Neural crest cell (in vitro differentiated cells): ENCODE measurements at regions not wholly inside any gene's neighbourhood (a gene's known extent, or its start where the extent isn't known, plus 50 kb on each side); places are given as distances from the start of the nearest gene placed in this dataset.
"Not testable (repeated sequence)": the region's sequence is repeated elsewhere in the genome, so short reads cannot be mapped to it uniquely, and the experiment has no call there.

Experiments used
- DNase-seq: peaks from one replicate; pipeline ENCODE4 v3.0.0; 2021; ENCODE audit warnings: low read depth, mixed read lengths, low spot score
- H3K27ac Mint-ChIP-seq: one replicate; pipeline ENCODE4 v1.8.0; 2021; ENCODE audit warnings: mild to moderate bottlenecking, mixed read lengths; ENCODE audit not compliant: unreplicated experiment
- H3K27me3 Mint-ChIP-seq: 2 replicates; pipeline ENCODE4 v1.8.0; 2021; ENCODE audit warnings: low read depth, mild to moderate bottlenecking, mixed read lengths
- H3K36me3 Mint-ChIP-seq: 2 replicates; pipeline ENCODE4 v1.8.0; 2021; ENCODE audit warnings: low read depth, mild to moderate bottlenecking, mixed read lengths
- H3K4me1 Mint-ChIP-seq: 2 replicates; pipeline ENCODE4 v1.8.0; 2021; ENCODE audit warnings: mixed read lengths
- H3K4me3 Mint-ChIP-seq: one replicate; pipeline ENCODE4 v1.8.0; 2021; ENCODE audit warnings: mild to moderate bottlenecking, mixed read lengths
- H3K9me3 Mint-ChIP-seq: 2 replicates; pipeline ENCODE4 v1.8.0; 2021; ENCODE audit warnings: mixed read lengths
- TF ChIP-seq, protein P1 (sequence below): fragments of 200-600 bp; sonication (generic); conservative IDR thresholded peaks from 2 replicates; pipeline ENCODE4 v1.5.0; 2021; ENCODE audit warnings: antibody characterized with exemption, mild to moderate bottlenecking

DNA sequence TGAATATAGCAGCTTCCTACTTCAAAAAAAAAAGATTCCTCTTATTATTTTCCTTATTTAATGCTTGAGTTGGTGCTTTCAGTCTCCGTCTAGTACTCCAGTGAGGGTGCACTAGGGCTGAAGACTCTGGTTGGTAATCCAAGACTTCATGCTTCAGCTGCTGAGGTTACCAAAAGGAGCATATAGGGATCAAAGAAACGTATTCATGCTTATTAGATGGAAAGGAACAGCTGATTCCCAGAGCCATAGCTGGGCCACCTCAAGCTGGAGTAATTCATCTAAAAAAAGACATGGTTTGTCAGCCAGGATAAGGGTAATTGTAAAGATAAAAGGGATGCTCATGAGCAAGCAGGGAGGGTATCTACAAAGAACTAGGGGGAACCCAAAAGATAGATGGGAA lies 131.7 kb upstream of the FAM47B start:
- no peak for DNase-seq
- Mint-ChIP-seq H3K36me3 (no peaks in the 10 kb centered on the region), H3K4me1 (peaks cover 5% of the 10 kb centered on the region), H3K9me3 (no peaks in the 10 kb centered on the region), H3K27me3 (no peaks in the 10 kb centered on the region), H3K27ac (no peak overlapping the region), H3K4me3 (no peak overlapping the region)
- TF ChIP-seq, protein P1, sequence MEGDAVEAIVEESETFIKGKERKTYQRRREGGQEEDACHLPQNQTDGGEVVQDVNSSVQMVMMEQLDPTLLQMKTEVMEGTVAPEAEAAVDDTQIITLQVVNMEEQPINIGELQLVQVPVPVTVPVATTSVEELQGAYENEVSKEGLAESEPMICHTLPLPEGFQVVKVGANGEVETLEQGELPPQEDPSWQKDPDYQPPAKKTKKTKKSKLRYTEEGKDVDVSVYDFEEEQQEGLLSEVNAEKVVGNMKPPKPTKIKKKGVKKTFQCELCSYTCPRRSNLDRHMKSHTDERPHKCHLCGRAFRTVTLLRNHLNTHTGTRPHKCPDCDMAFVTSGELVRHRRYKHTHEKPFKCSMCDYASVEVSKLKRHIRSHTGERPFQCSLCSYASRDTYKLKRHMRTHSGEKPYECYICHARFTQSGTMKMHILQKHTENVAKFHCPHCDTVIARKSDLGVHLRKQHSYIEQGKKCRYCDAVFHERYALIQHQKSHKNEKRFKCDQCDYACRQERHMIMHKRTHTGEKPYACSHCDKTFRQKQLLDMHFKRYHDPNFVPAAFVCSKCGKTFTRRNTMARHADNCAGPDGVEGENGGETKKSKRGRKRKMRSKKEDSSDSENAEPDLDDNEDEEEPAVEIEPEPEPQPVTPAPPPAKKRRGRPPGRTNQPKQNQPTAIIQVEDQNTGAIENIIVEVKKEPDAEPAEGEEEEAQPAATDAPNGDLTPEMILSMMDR = no peak

DNA sequence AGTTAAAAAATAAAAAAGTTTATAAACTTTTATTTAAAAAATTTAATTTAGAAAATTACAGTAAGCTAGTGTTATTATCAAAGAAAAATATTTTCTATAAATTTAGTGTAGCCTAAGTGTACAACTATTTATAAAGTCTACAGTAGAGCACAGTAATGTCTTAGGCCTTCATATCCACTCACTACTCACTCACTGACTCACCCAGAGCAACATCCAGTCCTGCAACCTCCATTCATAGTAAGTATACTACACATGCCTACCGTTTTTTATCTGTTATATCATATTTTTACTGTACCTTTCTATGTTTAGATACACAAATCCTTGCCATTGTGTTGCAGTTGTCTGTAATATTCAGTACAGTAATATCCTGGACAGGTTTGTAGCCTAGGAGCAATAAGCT lies 129.0 kb upstream of the FAM47B start:
- Mint-ChIP-seq H3K36me3 (no peaks in the 10 kb centered on the region), H3K27ac (no peak overlapping the region), H3K9me3 (peaks cover 2% of the 10 kb centered on the region), H3K4me1 (peaks cover 5% of the 10 kb centered on the region), H3K27me3 (no peaks in the 10 kb centered on the region), H3K4me3 (no peak overlapping the region)
- TF ChIP-seq, protein P1 = no peak
- no peak for DNase-seq

DNA sequence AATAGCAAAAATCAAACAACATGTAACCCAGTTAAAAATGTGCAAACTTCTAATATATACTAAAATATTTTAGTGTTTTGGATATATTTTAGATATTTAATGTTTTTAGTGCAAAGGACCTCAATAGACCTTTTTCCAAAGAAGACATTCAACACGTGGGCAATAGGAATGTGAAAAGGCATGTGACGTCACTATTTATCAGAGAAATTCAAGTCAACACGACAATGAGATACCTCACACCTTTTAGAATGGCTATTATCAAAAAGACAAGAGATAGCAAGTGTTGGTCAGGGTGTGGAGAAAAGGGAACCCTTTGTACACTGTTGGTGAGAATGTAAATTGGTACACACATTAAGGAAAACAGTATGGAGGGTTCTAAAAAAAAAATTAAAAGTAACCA lies 115.6 kb upstream of the FAM47B start:
- TF ChIP-seq, protein P1 = no peak
- H3K36me3 Mint-ChIP-seq = no peaks in the 10 kb centered on the region
- H3K9me3 Mint-ChIP-seq = peaks cover 12% of the 10 kb centered on the region
- no peaks in the 10 kb centered on the region for H3K27me3 Mint-ChIP-seq
- no peaks in the 10 kb centered on the region for H3K4me1 Mint-ChIP-seq
- H3K4me3 Mint-ChIP-seq = no peak overlapping the region
- H3K27ac Mint-ChIP-seq = no peak overlapping the region
- DNase-seq = no peak

DNA sequence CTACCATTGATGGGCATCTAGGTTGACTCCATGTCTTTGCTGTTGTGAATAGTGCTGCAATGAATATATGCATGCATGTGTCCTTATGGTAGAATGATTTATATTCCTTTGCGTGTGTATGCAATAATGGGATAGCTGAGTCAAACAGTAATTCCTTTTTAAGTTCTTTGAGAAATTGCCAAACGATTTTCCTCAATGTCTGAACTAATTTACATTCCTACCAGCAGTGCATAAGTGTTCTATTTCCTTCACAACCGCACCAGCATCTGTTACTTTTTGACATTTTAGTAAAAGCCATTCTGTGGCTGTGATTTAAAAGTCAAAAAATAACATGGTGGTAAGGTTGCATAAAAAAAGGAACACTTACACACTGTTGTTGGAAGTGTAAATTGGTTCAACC lies 103.1 kb upstream of the FAM47B start:
- Mint-ChIP-seq H3K27me3 (no peaks in the 10 kb centered on the region), H3K9me3 (peaks cover 9% of the 10 kb centered on the region), H3K4me3 (no peak overlapping the region), H3K27ac (no peak overlapping the region), H3K4me1 (no peaks in the 10 kb centered on the region), H3K36me3 (peaks cover 3% of the 10 kb centered on the region)
- DNase-seq = no peak
- TF ChIP-seq, protein P1 = no peak

DNA sequence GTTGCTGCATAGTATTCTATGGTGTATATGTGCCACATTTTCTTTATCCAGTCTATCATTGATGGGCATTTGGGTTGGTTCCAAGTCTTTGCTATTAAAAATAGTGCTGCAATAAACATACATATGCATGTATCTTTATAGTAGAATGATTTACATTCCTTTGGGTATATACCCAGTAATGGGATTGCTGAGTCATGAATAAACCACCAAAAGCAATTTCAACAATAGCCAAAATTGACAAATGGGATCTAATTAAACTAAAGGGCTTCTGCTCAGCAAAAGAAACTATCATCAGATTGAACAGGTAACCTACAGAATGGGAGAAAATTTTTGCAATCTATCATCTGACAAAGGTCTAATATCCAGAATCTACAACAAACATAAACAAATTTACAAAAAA lies 101.4 kb upstream of the FAM47B start:
- DNase-seq, H3K27me3 Mint-ChIP-seq, H3K4me3 Mint-ChIP-seq, H3K27ac Mint-ChIP-seq, H3K36me3 Mint-ChIP-seq, H3K9me3 Mint-ChIP-seq, H3K4me1 Mint-ChIP-seq: not testable (repeated sequence)

DNA sequence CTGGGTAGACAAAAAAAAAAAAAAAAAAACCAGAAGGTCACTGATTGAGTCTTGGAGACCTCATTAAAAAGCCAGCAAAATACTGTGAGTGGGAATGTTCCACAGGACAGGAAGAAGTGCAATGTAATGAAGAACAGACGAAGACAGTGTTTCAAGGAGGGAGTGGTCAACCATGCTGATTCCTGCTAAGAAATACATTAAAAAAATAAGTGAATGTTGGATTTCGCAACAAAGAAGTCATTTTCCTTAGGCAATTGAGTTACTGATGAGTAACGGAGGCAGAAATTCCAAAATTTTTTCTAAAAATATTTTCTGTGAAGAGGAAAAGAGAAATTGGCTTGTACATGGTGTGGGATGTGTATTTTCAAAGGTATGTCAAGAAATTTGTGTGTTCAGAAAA lies 94.3 kb upstream of the FAM47B start:
- Mint-ChIP-seq H3K36me3 (no peaks in the 10 kb centered on the region), H3K27ac (no peak overlapping the region), H3K27me3 (no peaks in the 10 kb centered on the region), H3K4me3 (no peak overlapping the region), H3K4me1 (no peaks in the 10 kb centered on the region), H3K9me3 (peaks cover 2% of the 10 kb centered on the region)
- no peak for DNase-seq
- TF ChIP-seq, protein P1 = no peak
